Astrocyte of the spinal cord (primary cell): ENCODE measurements at regions not wholly inside any gene's neighbourhood (a gene's known extent, or its start where the extent isn't known, plus 50 kb on each side); places are given as distances from the start of the nearest gene placed in this dataset.

ENCODE experiments used
- DNase-seq: peaks from one replicate; pipeline ENCODE4 v3.0.0; 2011; ENCODE audit warnings: low read depth, low spot score
- H3K4me3 ChIP-seq: 2 replicates; pipeline ENCODE4 v1.5.1; 2011; ENCODE audit warnings: low read depth, mild to moderate bottlenecking, low read length, moderate library complexity
- CTCF ChIP-seq: IDR thresholded peaks from 2 replicates; pipeline ENCODE4 v1.5.1; 2012; ENCODE audit warnings: low read depth, mild to moderate bottlenecking, low read length, inconsistent platforms
- in situ Hi-C: cut with HindIII; loops from 2 replicates; pipeline ENCODE4 v1.10.0; 2017; ENCODE audit warnings: low sequenced_read_pairs

- no peak for DNase-seq
- in situ Hi-C loops, result no loop called here
- no peak overlapping the region for H3K4me3 ChIP-seq
- no peak for TF ChIP-seq CTCF
Measured at GRCh38 chr7:26563406-26563805, 271.7 kb downstream of the SNX10 start.

GRCh38 chr7:26567266-26567665 lies 275.6 kb downstream of the SNX10 start:
- TF ChIP-seq CTCF, result no peak
- no peak overlapping the region for H3K4me3 ChIP-seq
- in situ Hi-C loops, result no loop called here
- DNase-seq, result no peak

GRCh38 chr7:26574476-26574875 lies 282.8 kb downstream of the SNX10 start:
- DNase-seq, result no peak
- TF ChIP-seq CTCF, result no peak
- no peak overlapping the region for H3K4me3 ChIP-seq
- in situ Hi-C loops, result no loop called here

- in situ Hi-C loops, result no loop called here
- H3K4me3 ChIP-seq, result no peak overlapping the region
- no peak for DNase-seq
- no peak for TF ChIP-seq CTCF
Measured at GRCh38 chr7:26580064-26580591, 284.3 kb downstream of the SKAP2 start.

- no peak overlapping the region for H3K4me3 ChIP-seq
- in situ Hi-C loops, result no loop called here
- DNase-seq, result no peak
- no peak for TF ChIP-seq CTCF
Measured at GRCh38 chr7:26580711-26581110, 283.7 kb downstream of the SKAP2 start.

- in situ Hi-C loops, result no loop called here
- no peak for TF ChIP-seq CTCF
- DNase-seq, result no peak
- H3K4me3 ChIP-seq, result no peak overlapping the region
Measured at GRCh38 chr7:26583094-26583648, 281.2 kb downstream of the SKAP2 start.
